ENCODE measurements at regions not wholly inside any gene's neighbourhood (a gene's known extent, or its start where the extent isn't known, plus 50 kb on each side); places are given as distances from the start of the nearest gene placed in this dataset.

DNA sequence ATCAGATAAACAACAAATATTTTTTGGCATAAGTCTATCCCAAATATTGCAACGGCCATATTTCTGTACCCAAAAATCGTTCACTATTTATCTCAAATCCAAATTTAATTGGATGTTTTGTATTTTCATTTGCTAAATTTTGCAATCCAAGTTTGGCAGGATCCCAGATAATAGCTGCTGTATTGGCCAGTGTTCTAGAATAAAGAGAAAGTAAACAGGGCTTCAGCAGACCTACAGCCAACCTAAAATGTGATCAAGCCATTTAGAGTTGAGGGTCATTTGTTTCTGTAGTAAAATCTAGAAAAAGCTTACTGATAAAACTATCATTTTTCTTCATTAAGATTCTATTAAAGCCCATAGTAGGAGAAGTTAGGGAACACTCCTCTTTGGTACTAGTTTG, 506.6 kb upstream of the PTBP2 start:
- CTCF ChIA-PET, result no interaction called here
- H3K27me3 ChIP-seq (ENCODE audit: insufficient read depth), result no peaks in the 10 kb centered on the region
- WGBS (ENCODE audit: low lambda C conversion rate), result 19% methylated on average over 2 of the region's 2 CpGs
- no peaks in the 10 kb centered on the region for H3K79me2 ChIP-seq (ENCODE audit: insufficient read depth)
- no peak overlapping the region for H3K4me3 ChIP-seq (ENCODE audit: low read depth in 2 of 2, low read length in 1 of 2)
- TF ChIP-seq NRF1 (IDR thresholded peaks at IDR 0.05; ENCODE audit: low read depth, low read length) (no peak), RXRA (IDR thresholded peaks at IDR 0.05; ENCODE audit: borderline replicate concordance, low read depth) (no peak), RFX5 (IDR thresholded peaks at IDR 0.05; ENCODE audit: low read length) (no peak), YY1 (IDR thresholded peaks at IDR 0.05; ENCODE audit: low read depth) (no peak), TCF12 (IDR thresholded peaks at IDR 0.05) (no peak), GABPA (IDR thresholded peaks at IDR 0.05; ENCODE audit: low read depth) (no peak), MXI1 (IDR thresholded peaks at IDR 0.05; ENCODE audit: low read depth, low read length) (no peak), MEF2A (IDR thresholded peaks at IDR 0.05; ENCODE audit: borderline replicate concordance, low read depth) (no peak), NFIC (IDR thresholded peaks at IDR 0.05; ENCODE audit: borderline replicate concordance) (no peak), TEAD4 (IDR thresholded peaks at IDR 0.05; ENCODE audit: borderline replicate concordance, insufficient read depth) (no peak), RCOR1 (IDR thresholded peaks at IDR 0.05; ENCODE audit: low read length) (no peak), ELF1 (IDR thresholded peaks at IDR 0.05) (no peak)
- TF ChIP-seq, protein P1, sequence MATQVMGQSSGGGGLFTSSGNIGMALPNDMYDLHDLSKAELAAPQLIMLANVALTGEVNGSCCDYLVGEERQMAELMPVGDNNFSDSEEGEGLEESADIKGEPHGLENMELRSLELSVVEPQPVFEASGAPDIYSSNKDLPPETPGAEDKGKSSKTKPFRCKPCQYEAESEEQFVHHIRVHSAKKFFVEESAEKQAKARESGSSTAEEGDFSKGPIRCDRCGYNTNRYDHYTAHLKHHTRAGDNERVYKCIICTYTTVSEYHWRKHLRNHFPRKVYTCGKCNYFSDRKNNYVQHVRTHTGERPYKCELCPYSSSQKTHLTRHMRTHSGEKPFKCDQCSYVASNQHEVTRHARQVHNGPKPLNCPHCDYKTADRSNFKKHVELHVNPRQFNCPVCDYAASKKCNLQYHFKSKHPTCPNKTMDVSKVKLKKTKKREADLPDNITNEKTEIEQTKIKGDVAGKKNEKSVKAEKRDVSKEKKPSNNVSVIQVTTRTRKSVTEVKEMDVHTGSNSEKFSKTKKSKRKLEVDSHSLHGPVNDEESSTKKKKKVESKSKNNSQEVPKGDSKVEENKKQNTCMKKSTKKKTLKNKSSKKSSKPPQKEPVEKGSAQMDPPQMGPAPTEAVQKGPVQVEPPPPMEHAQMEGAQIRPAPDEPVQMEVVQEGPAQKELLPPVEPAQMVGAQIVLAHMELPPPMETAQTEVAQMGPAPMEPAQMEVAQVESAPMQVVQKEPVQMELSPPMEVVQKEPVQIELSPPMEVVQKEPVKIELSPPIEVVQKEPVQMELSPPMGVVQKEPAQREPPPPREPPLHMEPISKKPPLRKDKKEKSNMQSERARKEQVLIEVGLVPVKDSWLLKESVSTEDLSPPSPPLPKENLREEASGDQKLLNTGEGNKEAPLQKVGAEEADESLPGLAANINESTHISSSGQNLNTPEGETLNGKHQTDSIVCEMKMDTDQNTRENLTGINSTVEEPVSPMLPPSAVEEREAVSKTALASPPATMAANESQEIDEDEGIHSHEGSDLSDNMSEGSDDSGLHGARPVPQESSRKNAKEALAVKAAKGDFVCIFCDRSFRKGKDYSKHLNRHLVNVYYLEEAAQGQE (IDR thresholded peaks at IDR 0.05; ENCODE audit: low read depth, low read length), result no peak
- TF ChIP-seq, protein P2, sequence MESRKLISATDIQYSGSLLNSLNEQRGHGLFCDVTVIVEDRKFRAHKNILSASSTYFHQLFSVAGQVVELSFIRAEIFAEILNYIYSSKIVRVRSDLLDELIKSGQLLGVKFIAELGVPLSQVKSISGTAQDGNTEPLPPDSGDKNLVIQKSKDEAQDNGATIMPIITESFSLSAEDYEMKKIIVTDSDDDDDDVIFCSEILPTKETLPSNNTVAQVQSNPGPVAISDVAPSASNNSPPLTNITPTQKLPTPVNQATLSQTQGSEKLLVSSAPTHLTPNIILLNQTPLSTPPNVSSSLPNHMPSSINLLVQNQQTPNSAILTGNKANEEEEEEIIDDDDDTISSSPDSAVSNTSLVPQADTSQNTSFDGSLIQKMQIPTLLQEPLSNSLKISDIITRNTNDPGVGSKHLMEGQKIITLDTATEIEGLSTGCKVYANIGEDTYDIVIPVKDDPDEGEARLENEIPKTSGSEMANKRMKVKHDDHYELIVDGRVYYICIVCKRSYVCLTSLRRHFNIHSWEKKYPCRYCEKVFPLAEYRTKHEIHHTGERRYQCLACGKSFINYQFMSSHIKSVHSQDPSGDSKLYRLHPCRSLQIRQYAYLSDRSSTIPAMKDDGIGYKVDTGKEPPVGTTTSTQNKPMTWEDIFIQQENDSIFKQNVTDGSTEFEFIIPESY (IDR thresholded peaks at IDR 0.05; ENCODE audit: borderline replicate concordance, low read depth), result no peak
- TF ChIP-seq, protein P3, sequence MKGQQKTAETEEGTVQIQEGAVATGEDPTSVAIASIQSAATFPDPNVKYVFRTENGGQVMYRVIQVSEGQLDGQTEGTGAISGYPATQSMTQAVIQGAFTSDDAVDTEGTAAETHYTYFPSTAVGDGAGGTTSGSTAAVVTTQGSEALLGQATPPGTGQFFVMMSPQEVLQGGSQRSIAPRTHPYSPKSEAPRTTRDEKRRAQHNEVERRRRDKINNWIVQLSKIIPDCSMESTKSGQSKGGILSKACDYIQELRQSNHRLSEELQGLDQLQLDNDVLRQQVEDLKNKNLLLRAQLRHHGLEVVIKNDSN (IDR thresholded peaks at IDR 0.05; ENCODE audit: borderline replicate concordance, low read depth), result no peak
- POLR2A ChIA-PET, result no interaction called here
- no peaks in the 10 kb centered on the region for H3K9me2 ChIP-seq
- no peak overlapping the region for H3K4me2 ChIP-seq
- no peaks in the 10 kb centered on the region for H3K36me3 ChIP-seq (replicated peaks in 1 of 2; ENCODE audit: control insufficient read depth in 1 of 2, insufficient read depth in 2 of 2, low read length in 1 of 2)
- no peak overlapping the region for H3K27ac ChIP-seq (ENCODE audit: low read depth in 2 of 2, low read length in 1 of 2)
- no peak overlapping the region for H3K9ac ChIP-seq
- H3K9me3 ChIP-seq, result no peaks in the 10 kb centered on the region
- H4K20me1 ChIP-seq (ENCODE audit: insufficient read depth), result no peaks in the 10 kb centered on the region
- H2AFZ ChIP-seq (ENCODE audit: low read depth), result no peak overlapping the region
- no peaks in the 10 kb centered on the region for H3F3A ChIP-seq (replicated peaks; ENCODE audit: insufficient read depth)
- H3K4me1 ChIP-seq (ENCODE audit: control insufficient read depth in 1 of 2, insufficient read depth in 2 of 2, low read depth in 1 of 2, low read length in 1 of 2), result no peaks in the 10 kb centered on the region
- no peak for DNase-seq

All from SK-N-SH (cell line).